Ovary (tissue), 7 donors: ENCODE measurements at regions not wholly inside any gene's neighbourhood (a gene's known extent, or its start where the extent isn't known, plus 50 kb on each side); places are given as distances from the start of the nearest gene placed in this dataset.

Experiments
- DNase-seq, 5 donors: peaks; one replicate each; pipeline ENCODE4 v3.0.0-alpha.2; 2019 to 2020
- H3K27ac ChIP-seq, 2 donors: fragments of 200-600 bp; one replicate each; pipeline versions ENCODE4 v1.5.1 to v1.8.0; 2019 to 2022
- H3K27me3 ChIP-seq: fragments of 200-600 bp; one replicate; pipeline ENCODE4 v1.8.0; 2022
- H3K36me3 ChIP-seq: fragments of 200-600 bp; sonication (generic); one replicate; pipeline ENCODE4 v1.5.1; 2019
- H3K4me1 ChIP-seq: one replicate; pipeline ENCODE4 v1.8.1; 2013; ENCODE audit warnings: mild to moderate bottlenecking, moderate library complexity; ENCODE audit not compliant: insufficient read depth
- H3K4me3 ChIP-seq: fragments of 200-600 bp; sonication (generic); one replicate; pipeline ENCODE4 v1.5.1; 2017
- H3K9me3 ChIP-seq, 2 donors: fragments of 200-600 bp in 1 of 2; sonication (generic) in 1 of 2; one replicate each; pipeline versions ENCODE4 v1.5.1 to v1.8.1; 2013 to 2019; ENCODE audit warnings: mild to moderate bottlenecking in 1 of 2, moderate library complexity in 1 of 2
- CTCF ChIP-seq, 3 donors: fragments of 450-650 bp in 2 of 3; fragments of 200-600 bp in 1 of 3; IDR thresholded peaks; one replicate each; pipeline versions ENCODE4 v1.5.1 to v1.8.0; 2016 to 2022; ENCODE audit warnings: antibody characterized with exemption in 3 of 3, mild to moderate bottlenecking in 1 of 3
- EP300 ChIP-seq: sonication (generic); formaldehyde crosslinking; IDR thresholded peaks from one replicate; pipeline ENCODE4 v1.6.1; 2017; ENCODE audit warnings: antibody characterized with exemption
- POLR2A ChIP-seq: fragments of 450-650 bp; IDR thresholded peaks from one replicate; pipeline ENCODE4 v1.6.1; 2017; ENCODE audit warnings: antibody characterized with exemption, mild to moderate bottlenecking, moderate library complexity
- WGBS, 3 donors: extraction: QIAGEN DNeasy Blood & Tissue Kit in 1 of 3; methylation state at CpG; one replicate each; pipeline versions ENCODE4 v1.1.5 to v1.1.7; 2013 to 2017; 5-methylcytosine and 5-hydroxymethylcytosine counted together
- intact Hi-C, 4 donors: fragments of 100-400 bp; cut with DNase I; formaldehyde crosslinking; loops; one replicate each; pipeline versions ENCODE4 v1.11.0 to v1.15.1; 2022 to 2023
- donor health status: DM: no; HTN: no; CAD: no; lungs with moderate emphysema.
- donor health status: DM: no; HTN: no; CAD: no.
- donor health status: Bipolar disorder and iron deficiency.
- donor health status: DM: no; HTN: no; CAD: no.
- donor health status: DM: yes; HTN: yes; CAD: no.

- no peak for DNase-seq
- no peak for TF ChIP-seq POLR2A
- TF ChIP-seq CTCF (IDR thresholded peaks at IDR 0.05): no peak
- TF ChIP-seq EP300: no peak
- peaks cover 0 to 2% of the 10 kb centered on the region in 2 donors for H3K9me3 ChIP-seq
- no peak overlapping the region for H3K4me3 ChIP-seq
- H3K4me1 ChIP-seq: no peaks in the 10 kb centered on the region
- intact Hi-C loops: no loop called here
- no peaks in the 10 kb centered on the region for H3K27me3 ChIP-seq
- no peak overlapping the region for H3K27ac ChIP-seq
- H3K36me3 ChIP-seq: no peaks in the 10 kb centered on the region
- WGBS, 3 donors: 66 to 86% (median 75%) methylated on average over 3 of the region's 3 CpGs
Observed at GRCh38 chr4:153034681-153035080, 98.6 kb downstream of the FHDC1 start.

DNA sequence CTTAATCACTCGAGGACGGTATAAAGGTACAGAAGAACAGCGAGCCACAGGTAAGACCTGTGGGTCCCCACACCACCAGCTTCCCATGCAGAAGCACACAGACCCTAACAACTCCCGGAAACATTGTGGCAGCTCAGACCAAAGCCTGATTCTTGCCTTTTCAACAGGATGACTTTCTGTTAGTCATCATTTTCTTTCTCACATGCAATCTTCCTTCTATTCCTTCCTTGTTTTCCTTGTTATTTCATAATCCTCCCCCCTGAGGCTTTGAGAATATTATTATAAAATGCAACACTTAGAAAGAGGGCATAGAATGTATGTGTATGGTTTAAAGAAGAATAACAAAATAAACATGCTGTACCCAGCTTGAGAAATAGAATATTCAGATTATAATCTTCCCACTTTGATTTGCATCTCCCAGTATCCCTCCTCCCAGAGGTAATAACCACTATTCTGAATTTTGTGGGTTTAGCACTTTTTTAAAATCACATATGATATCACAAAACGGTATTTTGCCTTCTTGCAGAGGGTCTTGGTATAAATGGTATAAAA, 100.9 kb downstream of the FHDC1 start:
- DNase-seq: no peak
- Histone ChIP-seq H3K9me3 (no peaks in the 10 kb centered on the region), H3K4me3 (no peak overlapping the region), H3K36me3 (no peaks in the 10 kb centered on the region), H3K27ac (no peak overlapping the region), H3K4me1 (no peaks in the 10 kb centered on the region), H3K27me3 (no peaks in the 10 kb centered on the region)
- TF ChIP-seq CTCF (IDR thresholded peaks at IDR 0.05) (no peak), POLR2A (no peak), EP300 (no peak)
- intact Hi-C loops: no loop called here
- 76 to 79% (median 78%) methylated on average over 5 of the region's 5 CpGs for WGBS, 3 donors

- TF ChIP-seq EP300: no peak
- no peak for TF ChIP-seq POLR2A
- TF ChIP-seq CTCF (IDR thresholded peaks at IDR 0.05): no peak
- Histone ChIP-seq H3K27ac (no peak overlapping the region), H3K27me3 (no peaks in the 10 kb centered on the region), H3K9me3 (no peaks in the 10 kb centered on the region), H3K36me3 (no peaks in the 10 kb centered on the region), H3K4me3 (no peak overlapping the region), H3K4me1 (no peaks in the 10 kb centered on the region)
- no peak for DNase-seq
- 63 to 67% (median 65%) methylated on average over 10 of the region's 10 CpGs for WGBS, 3 donors
- intact Hi-C loops: no loop called here
Observed at GRCh38 chr4:153038623-153039311, 102.6 kb downstream of the FHDC1 start.

DNA sequence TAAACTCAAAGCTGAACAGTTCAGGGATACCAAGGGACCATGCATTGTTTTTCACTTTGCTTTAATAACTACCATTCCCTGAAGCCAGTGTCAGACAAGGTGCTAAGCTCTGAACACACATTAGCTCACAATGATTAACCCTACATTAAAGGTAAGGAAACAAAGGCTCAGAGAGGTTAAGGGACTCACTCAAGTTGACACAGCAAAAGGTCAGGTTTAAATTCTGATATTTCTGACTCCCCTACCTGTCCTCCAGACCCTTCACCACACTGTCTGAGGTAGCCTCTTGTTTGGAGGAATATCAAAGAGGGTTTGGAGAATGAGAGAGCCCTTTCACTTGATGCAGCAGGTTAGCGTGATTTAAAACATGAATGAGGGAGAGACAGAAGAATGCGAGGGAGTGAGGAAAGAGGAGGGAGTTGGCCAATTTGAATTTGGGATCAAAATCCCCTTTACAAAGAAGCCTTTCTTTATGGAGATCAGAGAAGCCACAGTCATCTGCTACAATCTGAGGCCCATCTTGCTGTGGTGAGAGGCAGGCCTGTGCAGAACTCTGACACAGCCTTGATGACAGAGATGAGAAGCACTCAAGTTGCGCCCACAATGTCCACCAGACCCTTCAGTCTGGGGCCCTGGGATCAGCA, 103.5 kb downstream of the FHDC1 start:
- no peaks in the 10 kb centered on the region for H3K4me1 ChIP-seq
- H3K27ac ChIP-seq: no peak overlapping the region
- no peaks in the 10 kb centered on the region for H3K36me3 ChIP-seq
- no peaks in the 10 kb centered on the region for H3K9me3 ChIP-seq
- intact Hi-C loops: no loop called here
- WGBS, 3 donors: 75 to 85% (median 78%) methylated on average over 3 of the region's 3 CpGs
- no peak for TF ChIP-seq CTCF (IDR thresholded peaks at IDR 0.05)
- no peak for TF ChIP-seq POLR2A
- no peak for TF ChIP-seq EP300
- DNase-seq: no peak
- H3K4me3 ChIP-seq: no peak overlapping the region
- H3K27me3 ChIP-seq: no peaks in the 10 kb centered on the region
